Superior temporal gyrus (tissue), 1 donor: ENCODE measurements at regions not wholly inside any gene's neighbourhood (a gene's known extent, or its start where the extent isn't known, plus 50 kb on each side); places are given as distances from the start of the nearest gene placed in this dataset.
"Not testable (repeated sequence)": the region's sequence is repeated elsewhere in the genome, so short reads cannot be mapped to it uniquely, and the experiment has no call there.

Source experiments
- DNase-seq: peaks from one replicate; pipeline ENCODE4 v3.0.0-alpha.2; 2016; ENCODE audit errors: extremely low spot score

DNA sequence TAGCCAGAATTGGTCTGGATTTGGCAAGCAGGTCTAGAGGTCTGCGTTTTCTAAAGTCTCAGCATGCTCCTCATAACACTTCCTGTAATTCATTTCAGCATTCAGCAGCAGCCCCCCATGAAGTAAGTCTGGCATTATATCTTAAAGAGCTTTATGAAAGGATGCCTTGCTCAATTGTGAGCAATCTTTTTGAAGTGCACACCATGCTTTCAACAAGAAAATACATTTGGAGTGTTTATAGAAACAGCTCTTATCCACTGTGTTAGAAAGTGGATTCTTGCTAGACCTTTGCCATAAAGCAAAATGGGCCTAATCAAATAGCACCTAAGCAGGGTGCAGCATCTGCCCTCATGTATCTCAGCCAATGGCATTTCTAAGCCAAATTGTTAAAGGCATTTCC is 378.0 kb upstream of the AKR1E2 start:
- DNase-seq, result no peak

GRCh38 chr10:4443419-4443818 is 382.6 kb upstream of the AKR1E2 start:
- DNase-seq, result no peak

GRCh38 chr10:4442296-4442695 is 383.7 kb upstream of the AKR1E2 start:
- no peak for DNase-seq

- no peak for DNase-seq
Measured at GRCh38 chr10:4440260-4440659, 385.7 kb upstream of the AKR1E2 start.

DNA sequence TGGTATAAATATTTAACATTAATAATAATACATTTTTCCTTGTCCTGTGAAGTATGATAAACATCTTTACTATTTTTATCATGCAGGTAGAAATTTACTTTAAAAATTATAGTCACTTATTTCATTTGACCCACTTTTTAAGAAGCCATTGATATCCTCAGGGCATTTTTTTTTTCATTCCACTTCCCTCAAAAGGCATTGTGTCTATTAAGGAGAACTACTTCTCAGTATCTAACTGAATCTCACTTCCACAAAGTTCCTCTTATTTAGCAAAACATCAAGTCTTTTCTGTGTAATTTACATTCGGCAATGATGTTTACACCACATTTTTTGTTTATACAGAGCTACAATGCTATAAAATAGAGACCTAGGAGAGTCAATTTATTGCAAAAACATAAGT is 388.2 kb upstream of the AKR1E2 start:
- DNase-seq, result no peak

GRCh38 chr10:4437061-4437460 is 388.9 kb upstream of the AKR1E2 start:
- no peak for DNase-seq

DNA sequence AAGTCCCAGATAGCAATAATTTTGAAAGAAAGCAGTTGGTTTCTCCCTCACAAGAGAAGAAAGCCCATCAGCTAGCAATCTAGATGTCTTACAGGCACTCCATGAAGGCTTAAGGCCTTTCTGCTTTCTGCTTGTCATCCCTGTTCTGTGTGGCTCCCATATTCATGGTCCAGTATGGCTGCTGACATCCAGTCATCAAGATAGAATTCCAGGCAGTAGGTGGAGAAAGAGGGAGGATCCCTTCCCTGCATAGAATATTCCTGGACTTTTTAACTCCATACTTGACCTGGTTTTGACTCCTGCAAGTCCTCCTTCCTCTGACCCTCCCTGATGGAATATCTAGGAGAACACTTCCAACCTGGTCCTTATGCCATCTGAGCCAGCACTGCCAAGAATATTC is 389.9 kb upstream of the AKR1E2 start:
- no peak for DNase-seq

DNA sequence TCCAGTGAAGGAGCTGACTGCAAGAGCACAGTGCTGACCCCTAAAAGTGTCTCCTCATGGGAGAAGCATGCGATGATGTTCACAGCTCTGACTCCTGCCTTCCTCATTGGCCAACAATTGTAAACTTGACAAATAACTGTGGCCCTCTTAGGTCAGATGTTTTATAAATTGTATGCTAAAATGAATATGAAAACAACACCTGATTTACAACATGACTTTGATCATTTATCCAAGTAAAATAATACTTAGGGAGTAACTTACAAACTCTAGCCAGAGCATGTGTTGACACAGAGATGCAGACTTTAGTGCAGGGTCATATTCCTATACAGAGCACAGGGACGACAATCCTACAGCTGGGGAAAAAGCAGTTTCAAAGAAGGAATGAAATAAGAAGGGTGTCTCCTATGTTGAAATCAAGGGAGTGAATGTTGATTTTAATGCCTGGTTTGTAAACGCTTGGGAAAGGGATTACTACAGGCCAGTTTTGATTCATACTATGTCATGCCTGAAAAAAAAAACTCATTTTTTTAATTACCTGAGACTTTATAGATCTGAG is 391.4 kb upstream of the AKR1E2 start:
- no peak for DNase-seq

GRCh38 chr10:4434105-4434504 is 391.9 kb upstream of the AKR1E2 start:
- no peak for DNase-seq

- no peak for DNase-seq
Measured at GRCh38 chr10:4431114-4431863, 394.7 kb upstream of the AKR1E2 start.

- DNase-seq, result no peak
Measured at GRCh38 chr10:4429571-4429970, 396.4 kb upstream of the AKR1E2 start.

GRCh38 chr10:4427532-4427931 is 398.5 kb upstream of the AKR1E2 start:
- no peak for DNase-seq

DNA sequence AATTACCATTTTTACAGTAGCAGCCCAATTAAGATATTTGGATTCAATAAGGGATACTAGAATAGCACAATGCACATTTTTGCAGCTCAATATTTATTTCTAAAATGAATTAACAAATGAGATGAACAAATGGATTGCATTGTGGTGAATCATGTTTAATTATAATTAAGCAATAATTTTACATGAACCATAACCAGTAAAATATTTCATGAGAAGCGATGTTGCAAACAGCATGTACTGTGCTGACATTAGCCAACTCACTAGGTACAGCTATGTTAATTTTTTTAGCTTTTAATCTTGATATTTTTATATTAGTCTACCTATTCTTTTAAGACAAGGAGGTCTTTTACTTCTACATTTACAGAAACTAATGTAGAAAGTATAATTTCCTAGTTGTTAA is 399.1 kb upstream of the AKR1E2 start:
- no peak for DNase-seq

DNA sequence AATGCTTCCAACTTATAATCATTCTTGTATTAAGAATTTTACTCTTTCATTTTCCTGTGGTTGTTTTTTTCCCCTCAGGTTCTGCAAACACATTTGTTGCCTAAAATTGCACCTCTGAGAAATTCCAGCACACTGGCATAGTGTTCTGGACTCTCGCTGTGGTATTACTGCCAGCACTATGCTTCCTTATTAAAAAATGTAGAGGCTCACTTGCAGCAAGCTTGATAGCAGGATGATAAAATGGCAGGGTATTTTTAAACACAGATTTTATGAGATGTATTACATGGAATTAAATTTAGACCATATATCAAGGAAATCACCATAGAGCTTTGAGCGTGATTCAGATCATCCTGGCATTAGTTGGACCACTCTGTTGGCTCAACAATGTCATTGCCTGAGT is 416.7 kb upstream of the AKR1E2 start:
- DNase-seq, result no peak

DNA sequence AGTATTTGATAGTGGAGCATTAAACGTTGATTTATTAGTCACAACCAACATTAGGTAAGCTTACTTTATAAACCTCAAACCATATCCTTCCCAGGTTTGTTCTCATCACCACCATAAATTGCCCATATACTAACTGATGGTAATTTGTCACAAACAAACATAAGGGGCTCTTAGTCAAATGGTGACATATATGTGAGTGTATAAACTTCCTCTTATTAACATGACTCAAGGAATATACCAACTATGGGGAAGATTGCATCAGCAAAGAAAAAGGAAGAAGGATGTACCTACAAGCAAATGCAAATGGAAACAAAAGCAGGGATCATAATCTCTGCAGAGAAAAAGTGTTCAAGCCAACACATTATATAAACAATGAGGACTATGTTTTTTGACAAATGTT is 418.2 kb upstream of the AKR1E2 start:
- no peak for DNase-seq

DNA sequence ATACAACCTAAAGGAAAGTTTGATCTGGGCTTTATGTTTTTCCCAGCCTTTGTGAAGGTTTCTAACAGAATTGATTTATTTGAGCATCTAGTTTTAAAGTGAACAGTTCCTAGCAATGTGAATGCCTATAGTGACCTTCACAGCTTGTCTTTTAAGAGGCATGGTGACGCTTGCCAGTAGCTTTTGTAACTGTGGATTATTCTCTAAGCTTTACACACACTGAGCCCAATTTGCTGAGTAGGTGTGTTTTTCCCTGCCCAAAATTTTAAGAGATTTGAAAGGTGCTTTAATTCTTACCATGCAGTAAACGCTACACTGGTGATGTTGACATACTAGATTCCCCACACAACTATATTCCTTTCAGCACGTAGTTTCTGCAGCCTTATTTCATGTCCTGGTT is 420.2 kb upstream of the AKR1E2 start:
- DNase-seq, result no peak

GRCh38 chr10:4403638-4404252 is 422.3 kb upstream of the AKR1E2 start:
- no peak for DNase-seq

DNA sequence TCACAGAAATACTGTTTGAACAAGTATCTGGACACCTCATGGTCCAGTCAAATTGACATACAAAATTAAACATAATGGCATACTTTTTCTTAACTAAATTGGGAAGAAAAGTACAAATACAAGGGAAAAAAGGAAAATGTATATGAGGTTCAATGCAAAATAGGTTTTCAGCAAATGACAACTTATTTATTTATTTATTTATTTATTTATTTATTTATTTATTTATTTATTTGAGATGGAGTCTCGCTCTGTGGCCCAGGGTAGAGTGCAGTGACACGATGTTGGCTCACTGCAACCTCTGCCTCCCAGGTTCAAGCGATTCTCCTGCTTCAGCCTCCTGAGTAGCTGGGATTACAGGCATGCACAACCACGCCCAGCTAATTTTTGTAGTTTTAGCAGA is 424.9 kb upstream of the AKR1E2 start:
- DNase-seq, result not testable (repeated sequence)

GRCh38 chr10:4399556-4399955 is 426.5 kb upstream of the AKR1E2 start:
- DNase-seq, result no peak

DNA sequence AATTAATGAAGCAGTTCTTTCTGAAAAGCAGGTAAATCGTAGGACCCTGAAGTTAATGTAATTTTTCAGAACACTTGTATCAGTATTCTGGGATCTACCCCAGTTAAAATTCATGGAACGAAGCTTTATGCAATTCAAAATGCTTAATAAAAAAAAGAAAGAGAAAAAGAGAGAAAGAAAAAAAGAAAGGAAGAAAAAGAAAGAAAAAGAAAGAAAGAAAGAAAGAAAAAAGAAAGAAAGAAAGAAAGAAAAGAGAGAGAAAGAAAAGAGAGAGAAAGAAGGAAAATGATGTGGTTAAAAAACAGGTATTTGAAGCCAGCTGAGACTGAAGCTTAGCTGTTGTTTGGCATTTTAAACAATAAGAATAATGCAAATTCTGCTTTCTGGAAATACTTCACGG is 427.4 kb upstream of the AKR1E2 start:
- no peak for DNase-seq

GRCh38 chr10:4397337-4397736 is 428.7 kb upstream of the AKR1E2 start:
- no peak for DNase-seq

DNA sequence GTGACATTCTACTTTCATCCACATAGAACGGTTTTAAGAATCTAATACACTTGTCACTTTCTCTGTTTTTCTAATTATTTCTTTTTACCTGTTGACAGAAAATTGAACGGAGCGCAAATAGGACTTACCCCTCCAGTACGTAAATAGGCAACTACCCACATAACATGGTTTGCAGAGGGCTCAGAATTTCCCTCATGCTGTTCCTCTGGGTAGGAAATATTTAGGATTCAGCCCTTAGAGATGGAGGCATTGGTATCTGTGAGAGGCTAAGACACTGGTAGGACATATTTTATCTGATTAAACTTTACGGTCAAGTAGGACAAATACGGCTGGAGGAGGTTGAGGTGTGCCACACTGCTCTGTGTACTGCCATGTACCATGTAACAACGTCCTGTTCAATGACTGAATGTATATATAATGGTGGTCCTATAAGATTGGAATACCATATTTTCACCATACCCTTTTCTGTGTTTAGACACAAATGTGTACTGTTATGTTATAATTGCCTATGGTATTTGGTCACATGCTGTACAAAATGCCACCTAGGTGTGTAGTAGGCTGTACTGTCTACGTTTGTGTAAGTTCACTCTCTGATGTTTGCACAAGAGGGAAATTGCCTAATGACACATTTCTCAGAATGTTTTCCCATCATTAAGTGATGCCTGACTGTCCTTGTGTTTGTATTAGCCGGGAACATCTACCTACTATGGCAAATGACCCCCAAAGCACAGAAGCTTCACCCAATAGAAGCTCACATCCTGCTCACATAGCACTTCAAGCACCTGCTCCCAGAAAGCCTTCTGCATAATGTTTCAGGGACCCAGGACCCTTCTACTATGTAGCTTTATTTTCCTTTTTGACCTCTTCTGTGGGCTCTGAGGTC is 429.4 kb upstream of the AKR1E2 start:
- no peak for DNase-seq
